Trophoblast cell (in vitro differentiated cells and primary cell): ENCODE measurements at regions not wholly inside any gene's neighbourhood (a gene's known extent, or its start where the extent isn't known, plus 50 kb on each side); places are given as distances from the start of the nearest gene placed in this dataset.
"Not testable (repeated sequence)": the region's sequence is repeated elsewhere in the genome, so short reads cannot be mapped to it uniquely, and the experiment has no call there.

Experiments
- DNase-seq, 2 donors: peaks; one replicate each; pipeline ENCODE4 v3.0.0-alpha.2; 2016
- H2AFZ ChIP-seq: 2 replicates; pipeline ENCODE4 v1.6.1; 2013; ENCODE audit warnings: low read length, moderate library complexity, mild to moderate bottlenecking; ENCODE audit not compliant: insufficient read depth, poor library complexity
- H2AK5ac ChIP-seq: 2 replicates; pipeline ENCODE4 v1.6.1; 2013; ENCODE audit warnings: mild to moderate bottlenecking, low read length
- H2BK120ac ChIP-seq: 2 replicates; pipeline ENCODE4 v1.6.1; 2013; ENCODE audit warnings: low read length, mild to moderate bottlenecking, moderate library complexity; ENCODE audit not compliant: insufficient read depth, poor library complexity
- H2BK12ac ChIP-seq: 2 replicates; pipeline ENCODE4 v1.6.1; 2013; ENCODE audit warnings: mild to moderate bottlenecking, low read length, moderate library complexity
- H2BK5ac ChIP-seq: 2 replicates; pipeline ENCODE4 v1.6.1; 2013; ENCODE audit warnings: low read length, low read depth, moderate library complexity, mild to moderate bottlenecking; ENCODE audit not compliant: poor library complexity
- H3K14ac ChIP-seq: 2 replicates; pipeline ENCODE4 v1.6.1; 2013; ENCODE audit warnings: mild to moderate bottlenecking, low read length
- H3K18ac ChIP-seq: 2 replicates; pipeline ENCODE4 v1.6.1; 2013; ENCODE audit warnings: mild to moderate bottlenecking, low read length
- H3K23ac ChIP-seq: 2 replicates; pipeline ENCODE4 v1.6.1; 2013; ENCODE audit warnings: low read length
- H3K27ac ChIP-seq: 2 replicates; pipeline ENCODE4 v1.5.1; 2013; ENCODE audit warnings: low read depth, mild to moderate bottlenecking, inconsistent platforms, low read length, moderate library complexity
- H3K27me3 ChIP-seq: 2 replicates; pipeline ENCODE4 v1.6.1; 2013; ENCODE audit warnings: inconsistent platforms, mild to moderate bottlenecking, low read length, moderate library complexity; ENCODE audit not compliant: insufficient read depth
- H3K36me3 ChIP-seq, 2 experiments: 1 replicate in 1 of 2; 2 replicates in 1 of 2; pipeline ENCODE4 v1.6.1; 2013; ENCODE audit warnings: low read length in 2 of 2, mild to moderate bottlenecking in 2 of 2, moderate library complexity in 1 of 2; ENCODE audit not compliant: insufficient read depth in 2 of 2, control insufficient read depth in 1 of 2
- H3K4ac ChIP-seq: 2 replicates; pipeline ENCODE4 v1.6.1; 2013; ENCODE audit warnings: low read depth, mild to moderate bottlenecking, low read length, moderate library complexity
- H3K4me1 ChIP-seq, 2 experiments: 1 replicate in 1 of 2; 2 replicates in 1 of 2; pipeline ENCODE4 v1.6.1; 2013; ENCODE audit warnings: low read length in 2 of 2, mild to moderate bottlenecking in 2 of 2, moderate library complexity in 1 of 2; ENCODE audit not compliant: insufficient read depth in 2 of 2, control insufficient read depth in 1 of 2
- H3K4me2 ChIP-seq: 2 replicates; pipeline ENCODE4 v1.6.1; 2013; ENCODE audit warnings: inconsistent platforms, mild to moderate bottlenecking, low read length, moderate library complexity
- H3K4me3 ChIP-seq: 2 replicates; pipeline ENCODE4 v1.5.1; 2013; ENCODE audit warnings: mild to moderate bottlenecking, low read depth, low read length, inconsistent platforms
- H3K79me1 ChIP-seq: one replicate; pipeline ENCODE4 v1.6.1; 2013; ENCODE audit warnings: low read length
- H3K79me2 ChIP-seq: 2 replicates; pipeline ENCODE4 v1.6.1; 2013; ENCODE audit warnings: low read length, mild to moderate bottlenecking; ENCODE audit not compliant: control insufficient read depth, insufficient read depth, poor library complexity
- H3K9ac ChIP-seq: 2 replicates; pipeline ENCODE4 v1.6.1; 2013; ENCODE audit warnings: mild to moderate bottlenecking, low read length
- H3K9me3 ChIP-seq: 2 replicates; pipeline ENCODE4 v1.6.1; 2013; ENCODE audit warnings: low read depth, mild to moderate bottlenecking, control low read depth, inconsistent platforms, low read length; ENCODE audit not compliant: insufficient read depth
- H4K12ac ChIP-seq: 2 replicates; pipeline ENCODE4 v1.6.1; 2013; ENCODE audit warnings: low read depth, mild to moderate bottlenecking, low read length, moderate library complexity
- H4K8ac ChIP-seq: 2 replicates; pipeline ENCODE4 v1.6.1; 2013; ENCODE audit warnings: low read depth, mild to moderate bottlenecking, low read length, moderate library complexity
- H4K91ac ChIP-seq: one replicate; pipeline ENCODE4 v1.6.1; 2013; ENCODE audit warnings: low read depth, mild to moderate bottlenecking, low read length, moderate library complexity
- WGBS: extraction: QIAGEN DNeasy Blood & Tissue Kit; methylation state at CpG from one replicate; pipeline ENCODE4 v1.1.7; 2013; ENCODE audit warnings: missing lambda C conversion rate; ENCODE audit not compliant: insufficient read length, insufficient coverage; ENCODE audit errors: extremely low coverage; 5-methylcytosine and 5-hydroxymethylcytosine counted together

GRCh38 chr3:130183689-130184088, 102.1 kb downstream of the ALG1L2 start:
- not testable (repeated sequence) for H2BK12ac ChIP-seq, H3K36me3 ChIP-seq, H2BK120ac ChIP-seq, H3K18ac ChIP-seq, H3K4me2 ChIP-seq, H2AFZ ChIP-seq, H3K4me1 ChIP-seq, H4K91ac ChIP-seq, H3K9me3 ChIP-seq, H3K27ac ChIP-seq, H3K14ac ChIP-seq, H2BK5ac ChIP-seq, H3K9ac ChIP-seq, H3K23ac ChIP-seq, H3K4me3 ChIP-seq, H3K27me3 ChIP-seq, H3K4ac ChIP-seq, H4K12ac ChIP-seq, H3K79me1 ChIP-seq, H4K8ac ChIP-seq, DNase-seq, H2AK5ac ChIP-seq, H3K79me2 ChIP-seq
- no CpG with 5 or more reads among the region's 5 CpGs for WGBS

DNA sequence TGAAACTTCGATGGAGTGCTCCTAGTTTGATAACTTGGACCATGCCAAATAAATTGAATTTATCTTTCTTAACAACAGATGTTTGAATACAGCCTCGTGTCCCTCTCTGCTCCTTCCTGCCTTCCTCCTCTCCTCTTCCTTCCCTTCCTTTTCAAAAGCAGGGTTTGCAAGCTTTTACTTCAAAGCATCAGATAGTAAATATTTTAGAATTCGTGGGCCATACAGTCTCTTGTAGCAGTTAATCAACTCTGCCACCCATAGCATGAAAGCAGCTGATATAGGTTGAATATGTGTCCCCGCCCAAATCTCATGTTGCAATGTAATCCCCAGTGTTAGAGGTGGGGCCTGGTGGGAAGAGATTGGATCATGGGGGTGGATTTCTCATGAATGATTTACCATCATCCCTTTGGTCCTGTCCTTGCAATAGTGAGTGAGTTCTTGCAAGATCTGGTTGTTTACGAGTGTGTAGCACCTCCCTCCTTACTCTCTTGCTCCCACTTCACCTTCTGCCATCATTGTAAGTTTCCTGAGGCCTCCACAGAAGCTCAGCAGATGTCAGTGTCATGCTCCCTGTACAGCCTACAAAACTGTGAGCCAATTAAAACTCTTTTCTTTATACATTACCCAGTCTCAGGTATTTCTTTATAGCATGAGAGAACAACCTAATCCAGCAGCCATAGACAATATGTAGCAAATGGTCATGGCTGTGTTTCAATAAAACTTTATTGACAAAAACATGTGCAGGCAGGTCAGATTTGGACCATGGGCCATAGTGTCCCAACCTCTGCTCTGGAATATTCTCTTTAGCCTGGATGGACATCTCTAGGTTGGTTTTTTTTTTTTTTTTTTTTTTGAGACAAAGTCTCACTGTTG, 102.8 kb downstream of the ALG1L2 start:
- H3K4me2 ChIP-seq, H3K27me3 ChIP-seq, H2BK12ac ChIP-seq, H4K8ac ChIP-seq, H3K9me3 ChIP-seq, H2BK120ac ChIP-seq, H3K79me1 ChIP-seq, H3K14ac ChIP-seq, H3K36me3 ChIP-seq, H3K9ac ChIP-seq, H2AK5ac ChIP-seq, H3K4ac ChIP-seq, H3K27ac ChIP-seq, H3K4me1 ChIP-seq, H3K23ac ChIP-seq, H3K4me3 ChIP-seq, H2AFZ ChIP-seq, H4K12ac ChIP-seq, H4K91ac ChIP-seq, H2BK5ac ChIP-seq, H3K18ac ChIP-seq, H3K79me2 ChIP-seq, DNase-seq: not testable (repeated sequence)
- no CpG with 5 or more reads among the region's 5 CpGs for WGBS

DNA sequence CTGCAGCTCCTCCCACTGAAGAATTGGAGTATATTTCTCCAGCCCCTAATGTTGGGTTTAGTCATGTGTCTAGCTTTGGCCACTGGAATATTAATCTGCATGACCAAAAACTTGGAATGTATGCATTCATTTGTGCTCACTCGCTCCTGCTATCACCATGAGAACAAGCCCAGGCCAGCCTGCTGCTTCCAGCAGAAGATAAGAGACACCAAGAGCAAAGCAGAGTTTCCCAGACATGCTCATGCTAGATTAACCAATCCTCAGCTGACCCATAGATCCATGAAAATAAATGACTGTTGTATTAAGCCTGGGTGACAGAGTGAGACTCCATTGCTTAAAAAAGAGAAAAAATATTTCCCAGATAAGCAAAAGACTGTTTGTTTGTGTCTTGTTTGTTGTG, 119.6 kb downstream of the ALG1L2 start:
- H3K79me2 ChIP-seq, H3K4ac ChIP-seq, H3K27ac ChIP-seq, DNase-seq, H2BK5ac ChIP-seq, H4K91ac ChIP-seq, H3K36me3 ChIP-seq, H4K8ac ChIP-seq, H3K4me2 ChIP-seq, H2BK120ac ChIP-seq, H3K18ac ChIP-seq, H3K4me3 ChIP-seq, H2BK12ac ChIP-seq, H3K27me3 ChIP-seq, H2AFZ ChIP-seq, H3K9ac ChIP-seq, H2AK5ac ChIP-seq, H3K79me1 ChIP-seq, H3K23ac ChIP-seq, H3K14ac ChIP-seq, H3K9me3 ChIP-seq, H3K4me1 ChIP-seq, H4K12ac ChIP-seq: not testable (repeated sequence)
- WGBS = no CpG with 5 or more reads among the region's 1 CpG

DNA sequence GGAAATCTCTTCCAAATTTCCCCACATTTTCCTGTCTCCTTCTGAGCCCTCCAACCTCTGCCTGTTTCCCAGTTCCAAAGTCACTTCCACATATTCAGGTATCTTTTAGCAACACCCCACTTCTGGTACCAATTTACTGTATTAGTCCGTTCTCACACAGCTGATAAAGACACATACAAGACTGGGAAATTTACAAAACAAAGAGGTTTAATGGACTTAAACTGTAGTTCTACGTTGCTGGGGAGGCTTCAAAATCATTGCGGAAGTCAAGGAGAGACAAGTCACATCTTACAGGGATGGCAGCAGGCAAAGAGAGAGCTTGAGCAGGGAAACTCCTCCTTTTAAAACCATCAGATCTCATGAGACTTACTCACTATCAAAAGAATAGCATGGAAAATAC, 122.0 kb downstream of the ALG1L2 start:
- not testable (repeated sequence) for H3K4me1 ChIP-seq, H3K14ac ChIP-seq, H3K79me2 ChIP-seq, H4K12ac ChIP-seq, H3K36me3 ChIP-seq, H3K18ac ChIP-seq, H3K9ac ChIP-seq, H4K91ac ChIP-seq, H2BK12ac ChIP-seq, H3K79me1 ChIP-seq, H3K4me2 ChIP-seq, H3K4me3 ChIP-seq, H3K9me3 ChIP-seq, H3K27me3 ChIP-seq, H2BK120ac ChIP-seq, H4K8ac ChIP-seq, DNase-seq, H3K27ac ChIP-seq, H2AFZ ChIP-seq, H3K23ac ChIP-seq, H3K4ac ChIP-seq, H2BK5ac ChIP-seq, H2AK5ac ChIP-seq
- no CpG with 5 or more reads among the region's 3 CpGs for WGBS
